ENCODE measurements at regions not wholly inside any gene's neighbourhood (a gene's known extent, or its start where the extent isn't known, plus 50 kb on each side); places are given as distances from the start of the nearest gene placed in this dataset.
"Not testable (repeated sequence)": the region's sequence is repeated elsewhere in the genome, so short reads cannot be mapped to it uniquely, and the experiment has no call there.

GRCh38 chr2:175806570-175806969 lies 195.5 kb downstream of the LNPK start:
- TF ChIP-seq CTCF (IDR thresholded peaks at IDR 0.05) = no peak
- intact Hi-C loops (cut with DNase I; ENCODE audit: low total_unique reads) = loop anchor here (5.0 kb wide), 1 partner anchor 1046 kb away; no protein-coding TSS in a partner anchor

GRCh38 chr2:175806125-175806490 lies 196.0 kb downstream of the LNPK start:
- TF ChIP-seq CTCF (IDR thresholded peaks at IDR 0.05) = no peak
- no peak for DNase-seq
- H3K27me3 ChIP-seq = no peaks in the 10 kb centered on the region
- H3K9me3 ChIP-seq = no peaks in the 10 kb centered on the region
- H3K27ac ChIP-seq = no peak overlapping the region
- no peak overlapping the region for H3K4me3 ChIP-seq
- no peaks in the 10 kb centered on the region for H3K36me3 ChIP-seq
- peaks cover 0 to 5% (median 0%) of the 10 kb centered on the region in 4 donors for H3K4me1 ChIP-seq
- intact Hi-C loops (cut with DNase I; ENCODE audit: low total_unique reads) = loop anchor here (5.0 kb wide), 1 partner anchor 1046 kb away; no protein-coding TSS in a partner anchor

More at GRCh38 chr2:175806570-175806969, 195.5 kb downstream of the LNPK start:
- H3K36me3 ChIP-seq = no peaks in the 10 kb centered on the region
- H3K27me3 ChIP-seq = no peaks in the 10 kb centered on the region
- H3K9me3 ChIP-seq = no peaks in the 10 kb centered on the region
- H3K4me3 ChIP-seq = no peak overlapping the region
- H3K4me1 ChIP-seq = peaks cover 0 to 5% (median 0%) of the 10 kb centered on the region in 4 donors
- H3K27ac ChIP-seq = no peak overlapping the region
- DNase-seq = no peak

GRCh38 chr2:175805442-175806124 lies 196.5 kb downstream of the LNPK start:
- Histone ChIP-seq H3K4me1 (peaks cover 0 to 5% (median 0%) of the 10 kb centered on the region in 4 donors), H3K27me3 (no peaks in the 10 kb centered on the region), H3K36me3 (no peaks in the 10 kb centered on the region), H3K9me3 (no peaks in the 10 kb centered on the region), H3K4me3 (no peak overlapping the region), H3K27ac (no peak overlapping the region)
- TF ChIP-seq CTCF (IDR thresholded peaks at IDR 0.05) = no peak
- intact Hi-C loops (cut with DNase I; ENCODE audit: low total_unique reads) = loop anchor here (5.0 kb wide), 1 partner anchor 1047 kb away; no protein-coding TSS in a partner anchor
- DNase-seq = no peak

GRCh38 chr2:175804122-175804521 lies 197.9 kb downstream of the LNPK start:
- Histone ChIP-seq H3K27me3 (no peaks in the 10 kb centered on the region), H3K36me3 (no peaks in the 10 kb centered on the region), H3K4me3 (no peak overlapping the region), H3K27ac (no peak overlapping the region), H3K4me1 (peaks cover 0 to 5% (median 0%) of the 10 kb centered on the region in 4 donors), H3K9me3 (no peaks in the 10 kb centered on the region)
- no peak for DNase-seq
- intact Hi-C loops (cut with DNase I; ENCODE audit: low total_unique reads) = no loop called here
- TF ChIP-seq CTCF (IDR thresholded peaks at IDR 0.05) = no peak

- H3K36me3 ChIP-seq; DNase-seq; H3K4me1 ChIP-seq; H3K4me3 ChIP-seq; intact Hi-C loops (cut with DNase I; ENCODE audit: low total_unique reads); H3K27ac ChIP-seq; H3K27me3 ChIP-seq: not testable (repeated sequence)
- peaks cover 0 to 10% (median 6%) of the 10 kb centered on the region in 3 donors for H3K9me3 ChIP-seq
Observed at GRCh38 chr2:175796422-175796821, 205.6 kb downstream of the LNPK start.

GRCh38 chr2:175793648-175794047 lies 208.4 kb downstream of the LNPK start:
- H3K4me1 ChIP-seq = no peaks in the 10 kb centered on the region
- no peak for TF ChIP-seq CTCF (IDR thresholded peaks at IDR 0.05)
- intact Hi-C loops (cut with DNase I; ENCODE audit: low total_unique reads) = no loop called here
- H3K27ac ChIP-seq = no peak overlapping the region
- DNase-seq = no peak
- H3K36me3 ChIP-seq = no peaks in the 10 kb centered on the region
- H3K27me3 ChIP-seq = no peaks in the 10 kb centered on the region
- H3K9me3 ChIP-seq = peaks cover 0 to 10% (median 6%) of the 10 kb centered on the region in 3 donors
- no peak overlapping the region for H3K4me3 ChIP-seq

Measured in tibial artery (tissue), 4 donors.